Fibroblast of villous mesenchyme (primary cell): ENCODE measurements at regions not wholly inside any gene's neighbourhood (a gene's known extent, or its start where the extent isn't known, plus 50 kb on each side); places are given as distances from the start of the nearest gene placed in this dataset.

Experiments used
- DNase-seq: peaks from one replicate; pipeline ENCODE4 v3.0.0-alpha.2; 2010; ENCODE audit warnings: low read depth
- H3K4me3 ChIP-seq: 2 replicates; pipeline ENCODE4 v1.5.1; 2011; ENCODE audit warnings: low read depth, mild to moderate bottlenecking, low read length
- TF ChIP-seq, protein P1 (sequence below): IDR thresholded peaks from 2 replicates; pipeline ENCODE4 v1.5.1; 2012; ENCODE audit warnings: low read depth, mild to moderate bottlenecking, low read length; ENCODE audit not compliant: insufficient read depth

DNA sequence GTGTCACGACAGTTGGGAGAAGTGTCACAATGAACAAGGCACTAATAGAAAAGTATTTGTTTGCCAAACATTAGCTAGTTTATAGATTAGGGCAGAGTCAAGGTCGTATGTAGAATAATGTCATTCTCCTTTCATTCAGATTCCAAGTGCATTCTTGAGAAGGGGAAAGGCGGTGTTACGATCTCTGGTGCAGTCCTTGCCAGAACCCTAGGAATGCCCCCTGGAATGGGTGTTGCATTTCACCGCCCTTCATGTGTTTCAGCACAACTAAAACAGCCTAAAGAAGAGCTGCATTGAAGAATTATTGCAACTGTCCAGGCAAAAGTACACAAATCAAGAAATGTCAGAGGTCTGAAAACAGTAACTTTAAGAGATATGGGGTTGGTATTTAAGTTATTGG is 721.0 kb upstream of the WWC1 start:
- H3K4me3 ChIP-seq, result no peak overlapping the region
- TF ChIP-seq, protein P1, sequence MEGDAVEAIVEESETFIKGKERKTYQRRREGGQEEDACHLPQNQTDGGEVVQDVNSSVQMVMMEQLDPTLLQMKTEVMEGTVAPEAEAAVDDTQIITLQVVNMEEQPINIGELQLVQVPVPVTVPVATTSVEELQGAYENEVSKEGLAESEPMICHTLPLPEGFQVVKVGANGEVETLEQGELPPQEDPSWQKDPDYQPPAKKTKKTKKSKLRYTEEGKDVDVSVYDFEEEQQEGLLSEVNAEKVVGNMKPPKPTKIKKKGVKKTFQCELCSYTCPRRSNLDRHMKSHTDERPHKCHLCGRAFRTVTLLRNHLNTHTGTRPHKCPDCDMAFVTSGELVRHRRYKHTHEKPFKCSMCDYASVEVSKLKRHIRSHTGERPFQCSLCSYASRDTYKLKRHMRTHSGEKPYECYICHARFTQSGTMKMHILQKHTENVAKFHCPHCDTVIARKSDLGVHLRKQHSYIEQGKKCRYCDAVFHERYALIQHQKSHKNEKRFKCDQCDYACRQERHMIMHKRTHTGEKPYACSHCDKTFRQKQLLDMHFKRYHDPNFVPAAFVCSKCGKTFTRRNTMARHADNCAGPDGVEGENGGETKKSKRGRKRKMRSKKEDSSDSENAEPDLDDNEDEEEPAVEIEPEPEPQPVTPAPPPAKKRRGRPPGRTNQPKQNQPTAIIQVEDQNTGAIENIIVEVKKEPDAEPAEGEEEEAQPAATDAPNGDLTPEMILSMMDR, result no peak
- no peak for DNase-seq

DNA sequence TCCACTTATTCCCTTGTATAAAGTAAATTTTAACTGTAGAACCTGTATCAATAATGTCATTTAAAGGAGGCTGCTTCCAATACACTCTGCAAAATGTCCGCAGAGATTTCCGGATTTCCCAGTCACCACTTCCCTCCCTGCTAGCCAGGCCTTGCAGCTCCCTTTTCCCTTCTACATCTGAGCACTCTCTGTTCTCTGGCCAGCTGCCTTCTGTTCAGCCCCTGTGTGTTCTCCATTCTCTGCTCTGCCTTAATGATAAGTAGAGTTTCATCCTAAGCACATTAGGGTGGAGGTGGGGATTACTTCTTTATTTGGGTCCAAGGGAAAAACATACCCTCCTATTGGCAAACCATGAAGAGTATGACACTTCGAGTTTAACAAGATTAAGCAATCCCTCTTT is 719.6 kb upstream of the WWC1 start:
- TF ChIP-seq, protein P1, result no peak
- H3K4me3 ChIP-seq, result no peak overlapping the region
- no peak for DNase-seq

DNA sequence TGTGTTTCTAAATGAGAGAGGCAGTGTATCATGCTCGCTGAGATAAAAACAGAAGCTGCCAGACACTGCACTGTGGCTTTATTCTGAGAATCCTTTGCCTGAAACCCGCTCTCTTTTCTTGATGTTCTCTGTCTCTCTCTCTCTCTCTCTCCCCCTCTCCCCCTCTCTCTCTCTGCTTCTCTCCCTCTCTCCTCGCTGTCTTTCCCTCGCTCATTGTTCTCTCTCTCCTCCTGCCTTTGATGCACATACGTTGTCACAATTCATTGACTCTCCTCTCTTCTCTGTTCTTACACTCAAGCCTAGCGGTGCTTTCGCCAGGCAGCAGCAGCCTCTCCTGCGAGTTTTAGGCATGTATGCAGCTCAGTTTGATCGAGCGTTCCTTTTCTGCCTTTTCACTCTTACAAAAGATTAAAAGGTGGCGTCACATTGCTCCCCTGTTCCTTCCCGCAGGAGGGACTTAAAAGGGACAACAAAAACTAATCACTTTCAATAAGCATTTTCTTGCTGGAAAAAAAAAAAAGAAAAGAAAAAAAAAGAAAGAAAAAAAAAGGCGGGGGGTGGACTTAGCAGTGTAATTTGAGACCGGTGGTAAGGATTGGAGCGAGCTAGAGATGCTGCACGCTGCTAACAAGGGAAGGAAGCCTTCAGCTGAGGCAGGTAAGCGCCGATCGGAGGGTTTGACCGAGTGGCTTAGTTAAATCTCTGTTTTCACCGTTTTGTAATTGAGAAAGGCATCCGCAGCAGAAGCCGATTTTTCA is 717.9 kb upstream of the WWC1 start:
- TF ChIP-seq, protein P1, result no peak
- DNase-seq, result peak; percentile 31
- peak overlapping the region; percentile 51 for H3K4me3 ChIP-seq

DNA sequence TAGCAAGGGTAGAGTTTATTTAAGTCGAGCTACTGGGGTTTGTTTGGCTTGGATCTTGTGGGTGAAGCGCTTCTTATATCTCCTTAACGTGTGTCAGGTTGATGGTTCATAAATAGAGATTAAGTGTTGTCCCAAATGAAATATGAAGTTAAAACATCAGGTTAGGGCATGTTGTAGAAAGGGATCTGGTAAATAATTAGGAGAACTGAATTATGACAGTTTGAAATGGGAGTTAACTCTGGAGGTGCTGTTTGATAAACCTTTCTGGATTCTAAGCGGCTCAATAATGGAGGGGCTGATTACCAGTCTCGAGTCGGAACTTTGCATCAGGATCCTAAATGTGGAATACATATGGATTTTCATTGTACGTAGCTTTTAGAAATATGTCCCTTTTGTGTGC is 717.0 kb upstream of the WWC1 start:
- TF ChIP-seq, protein P1, result no peak
- DNase-seq, result no peak
- no peak overlapping the region for H3K4me3 ChIP-seq

DNA sequence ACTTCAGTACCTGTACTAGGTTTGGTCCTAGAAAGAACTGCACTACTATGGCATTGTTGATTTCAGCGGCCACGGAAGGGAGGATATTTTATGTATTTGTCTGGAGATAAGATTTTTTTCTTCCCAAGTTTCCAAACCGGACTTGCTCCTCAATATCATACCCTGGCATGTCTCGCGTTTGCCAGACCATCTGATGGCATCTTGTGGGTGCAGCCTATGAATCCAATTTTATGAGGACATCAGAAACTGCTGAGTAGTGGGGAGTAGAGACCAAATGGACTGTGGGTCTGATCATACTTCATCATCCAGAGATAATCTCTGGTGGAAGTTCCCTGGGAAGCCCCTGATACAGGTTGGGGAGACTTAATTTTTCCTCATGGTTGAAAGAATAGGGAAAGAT is 716.1 kb upstream of the WWC1 start:
- H3K4me3 ChIP-seq, result no peak overlapping the region

DNA sequence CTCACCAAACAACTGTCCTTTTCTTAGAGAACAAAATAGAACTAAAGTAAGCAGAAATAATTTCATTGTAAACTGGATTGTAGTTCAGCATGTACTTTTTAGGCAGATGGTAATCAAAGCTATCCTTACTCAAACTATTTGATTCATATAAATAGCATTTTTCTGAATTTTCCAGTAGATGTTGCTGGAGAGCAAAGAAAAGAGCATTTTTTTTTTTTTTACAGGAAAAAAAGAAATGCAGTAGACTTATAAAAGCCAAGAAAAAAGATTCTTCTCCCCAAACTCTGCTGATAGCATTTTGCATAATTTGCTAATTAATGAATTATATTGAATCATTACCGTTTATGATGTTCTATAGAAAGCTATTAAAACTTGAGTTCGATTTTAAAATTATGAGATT is 715.3 kb upstream of the WWC1 start:
- no peak overlapping the region for H3K4me3 ChIP-seq
- TF ChIP-seq, protein P1, result no peak
- DNase-seq, result no peak

More for the DNA sequence above, 716.1 kb upstream of the WWC1 start:
- no peak for DNase-seq
- TF ChIP-seq, protein P1, result no peak

DNA sequence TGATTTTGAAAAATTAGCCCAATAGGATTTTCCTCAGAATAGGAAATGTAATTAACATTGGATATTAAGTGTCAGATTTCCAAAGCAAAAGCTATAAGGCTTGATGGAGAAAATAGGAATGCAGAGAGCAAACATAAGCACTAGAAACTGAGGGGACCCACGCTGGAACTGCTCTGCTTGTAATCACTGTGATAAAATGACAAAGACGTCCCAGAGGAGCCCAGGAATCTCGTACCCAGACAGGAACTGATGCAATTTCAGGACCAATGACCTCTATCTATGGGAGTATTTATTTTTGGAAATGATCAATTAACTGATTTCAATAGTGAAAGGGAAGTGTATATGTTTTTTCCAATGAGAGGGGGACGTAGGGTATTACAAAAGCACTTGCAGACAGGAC is 714.5 kb upstream of the WWC1 start:
- H3K4me3 ChIP-seq, result no peak overlapping the region
- no peak for DNase-seq

More for the DNA sequence above, 714.5 kb upstream of the WWC1 start:
- TF ChIP-seq, protein P1, result no peak
